ACC112 (cell line): ENCODE measurements at regions not wholly inside any gene's neighbourhood (a gene's known extent, or its start where the extent isn't known, plus 50 kb on each side); places are given as distances from the start of the nearest gene placed in this dataset.

ENCODE experiments used
- H2AFZ ChIP-seq: fragments of 200-600 bp; sonication (generic); one replicate; pipeline ENCODE4 v1.6.0; 2017; ENCODE audit warnings: antibody characterized with exemption, low read length; ENCODE audit not compliant: unreplicated experiment
- H3K27ac ChIP-seq: fragments of 200-600 bp; sonication (generic); 2 replicates; pipeline ENCODE4 v1.5.1; 2014; ENCODE audit warnings: low read depth, mild to moderate bottlenecking, antibody characterized with exemption, low read length, moderate library complexity
- H3K27me3 ChIP-seq: fragments of 200-600 bp; sonication (generic); 2 replicates; pipeline ENCODE4 v1.6.1; 2014; ENCODE audit warnings: mild to moderate bottlenecking, antibody characterized with exemption, low read length, moderate library complexity, mixed read lengths; ENCODE audit not compliant: insufficient read depth
- H3K36me3 ChIP-seq: fragments of 200-600 bp; sonication (generic); 2 replicates; pipeline ENCODE4 v1.6.1; 2016; ENCODE audit warnings: mild to moderate bottlenecking, antibody characterized with exemption, low read length, moderate library complexity, mixed read lengths; ENCODE audit not compliant: insufficient read depth
- H3K4me1 ChIP-seq: fragments of 200-600 bp; sonication (generic); one replicate; pipeline ENCODE4 v1.6.1; 2016; ENCODE audit warnings: low read length, mixed read lengths; ENCODE audit not compliant: insufficient read depth, unreplicated experiment, control insufficient read depth
- H3K4me3 ChIP-seq: fragments of 200-600 bp; sonication (generic); 2 replicates; pipeline ENCODE4 v1.5.1; 2014; ENCODE audit warnings: mild to moderate bottlenecking, low read depth, low read length
- H3K79me2 ChIP-seq: fragments of 200-600 bp; sonication (generic); one replicate; pipeline ENCODE4 v1.6.0; 2016; ENCODE audit warnings: low read length; ENCODE audit not compliant: control insufficient read depth, unreplicated experiment, insufficient read depth

- Histone ChIP-seq H3K27ac (no peak overlapping the region), H3K36me3 (no peaks in the 10 kb centered on the region), H2AFZ (no peak overlapping the region)
These were observed 285.6 kb downstream of the GADD45G start for GRCh38 chr9:89890326-89890980.

GRCh38 chr9:89891221-89891590 is 286.4 kb downstream of the GADD45G start:
- Histone ChIP-seq H2AFZ (no peak overlapping the region), H3K36me3 (no peaks in the 10 kb centered on the region), H3K4me3 (no peak overlapping the region), H3K27me3 (no peaks in the 10 kb centered on the region), H3K27ac (no peak overlapping the region), H3K79me2 (no peaks in the 10 kb centered on the region), H3K4me1 (no peaks in the 10 kb centered on the region)

More at GRCh38 chr9:89890326-89890980, 285.6 kb downstream of the GADD45G start:
- H3K27me3 ChIP-seq: no peaks in the 10 kb centered on the region
- no peak overlapping the region for H3K4me3 ChIP-seq
- H3K4me1 ChIP-seq: no peaks in the 10 kb centered on the region
- H3K79me2 ChIP-seq: no peaks in the 10 kb centered on the region

DNA sequence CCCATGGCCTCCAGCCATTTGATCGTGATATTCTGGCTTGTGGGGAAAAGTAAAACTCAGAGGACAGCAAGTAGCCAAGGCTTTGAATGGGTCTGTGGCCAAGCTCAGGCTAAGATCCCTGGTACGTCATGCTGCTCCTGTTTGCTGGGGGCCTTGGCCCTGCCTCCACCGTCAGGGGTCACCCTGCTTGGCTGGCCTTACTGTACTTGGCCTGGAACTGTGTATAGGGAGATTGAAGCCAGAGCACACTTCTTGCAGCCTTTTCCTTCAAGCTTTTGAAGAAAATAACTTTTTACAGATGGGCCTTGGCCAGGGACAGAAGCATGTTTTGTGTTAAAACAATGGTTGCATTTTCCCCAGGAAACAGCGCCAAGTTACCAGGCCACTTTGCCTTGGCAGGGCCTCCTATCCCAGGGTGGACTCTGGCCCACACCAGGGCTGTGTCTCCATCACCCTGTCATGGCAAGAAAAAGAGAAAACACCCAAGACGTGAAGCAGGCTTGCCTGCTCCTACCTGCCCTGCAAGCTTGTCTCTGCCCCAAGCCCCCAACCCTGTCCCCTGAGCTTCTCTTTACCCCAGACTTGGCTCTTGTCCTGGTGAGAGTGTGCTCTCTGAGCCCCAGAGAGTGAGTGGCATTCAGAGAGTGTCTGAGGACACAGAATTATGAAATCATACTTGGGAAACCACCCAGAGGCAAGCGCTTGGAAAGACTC is 286.9 kb downstream of the GADD45G start:
- Histone ChIP-seq H3K79me2 (no peaks in the 10 kb centered on the region), H2AFZ (no peak overlapping the region), H3K27me3 (no peaks in the 10 kb centered on the region), H3K4me3 (no peak overlapping the region), H3K27ac (no peak overlapping the region), H3K4me1 (no peaks in the 10 kb centered on the region), H3K36me3 (no peaks in the 10 kb centered on the region)

GRCh38 chr9:89892920-89893319 is 288.1 kb downstream of the GADD45G start:
- Histone ChIP-seq H3K27ac (no peak overlapping the region), H3K36me3 (no peaks in the 10 kb centered on the region), H2AFZ (no peak overlapping the region), H3K79me2 (no peaks in the 10 kb centered on the region), H3K4me1 (no peaks in the 10 kb centered on the region), H3K27me3 (no peaks in the 10 kb centered on the region), H3K4me3 (no peak overlapping the region)

DNA sequence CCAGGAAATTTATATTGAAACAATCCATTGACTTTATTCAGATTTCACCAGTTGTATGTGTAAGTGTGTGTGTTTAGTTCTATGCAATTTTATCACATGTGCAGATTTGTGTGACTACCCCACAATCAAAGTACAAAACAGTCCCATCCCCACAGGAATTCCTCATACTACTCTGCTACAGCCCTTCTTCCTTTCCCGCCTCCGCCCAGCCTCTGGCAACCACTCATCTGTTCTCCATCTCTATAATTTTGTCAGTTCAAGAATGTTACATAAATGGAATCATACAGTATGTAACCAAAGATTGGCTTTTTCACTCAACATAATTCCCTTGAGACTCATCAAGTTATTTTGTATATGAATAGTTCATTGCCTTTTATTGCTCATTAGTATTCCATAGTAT is 289.1 kb downstream of the GADD45G start:
- H3K27me3 ChIP-seq: no peaks in the 10 kb centered on the region
- no peak overlapping the region for H2AFZ ChIP-seq
- no peak overlapping the region for H3K27ac ChIP-seq

DNA sequence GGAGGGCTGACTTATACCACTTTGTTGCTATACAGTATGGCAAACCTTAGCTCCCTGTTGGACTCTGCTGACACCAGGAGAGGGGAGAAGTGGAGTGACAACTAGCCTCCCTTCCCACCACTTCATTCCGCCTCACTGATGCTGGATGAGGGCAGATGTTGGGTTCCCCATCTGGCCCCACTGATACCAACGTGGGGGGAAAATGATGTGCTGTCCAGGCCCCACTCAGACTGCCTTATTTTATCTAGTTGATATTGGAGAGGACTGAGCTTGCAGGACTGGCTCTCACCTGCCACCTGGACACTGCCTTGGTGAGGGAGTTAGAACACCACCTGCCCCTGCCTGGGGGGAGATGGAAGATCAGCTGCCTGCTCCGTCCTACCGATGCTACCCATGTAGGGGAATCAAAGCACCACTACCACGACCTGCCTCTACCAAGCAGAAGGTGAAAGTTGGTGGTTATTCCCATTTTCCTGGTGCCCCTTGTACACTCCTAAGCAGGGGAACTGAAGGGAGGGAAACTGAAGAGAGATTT is 292.1 kb downstream of the GADD45G start:
- Histone ChIP-seq H3K27me3 (no peaks in the 10 kb centered on the region), H3K4me3 (no peak overlapping the region), H3K36me3 (no peaks in the 10 kb centered on the region), H3K79me2 (no peaks in the 10 kb centered on the region), H3K4me1 (no peaks in the 10 kb centered on the region), H2AFZ (no peak overlapping the region), H3K27ac (no peak overlapping the region)

More for the DNA sequence above, 289.1 kb downstream of the GADD45G start:
- Histone ChIP-seq H3K4me3 (no peak overlapping the region), H3K36me3 (no peaks in the 10 kb centered on the region), H3K4me1 (no peaks in the 10 kb centered on the region), H3K79me2 (no peaks in the 10 kb centered on the region)

GRCh38 chr9:89899573-89899972 is 294.8 kb downstream of the GADD45G start:
- H3K36me3 ChIP-seq: no peaks in the 10 kb centered on the region
- no peaks in the 10 kb centered on the region for H3K79me2 ChIP-seq
- no peak overlapping the region for H3K27ac ChIP-seq
- H3K27me3 ChIP-seq: no peaks in the 10 kb centered on the region
- H3K4me1 ChIP-seq: no peaks in the 10 kb centered on the region
- no peak overlapping the region for H2AFZ ChIP-seq
- no peak overlapping the region for H3K4me3 ChIP-seq

- no peaks in the 10 kb centered on the region for H3K27me3 ChIP-seq
- no peaks in the 10 kb centered on the region for H3K79me2 ChIP-seq
- H3K4me1 ChIP-seq: no peaks in the 10 kb centered on the region
- no peak overlapping the region for H2AFZ ChIP-seq
- H3K36me3 ChIP-seq: no peaks in the 10 kb centered on the region
- H3K27ac ChIP-seq: no peak overlapping the region
- no peak overlapping the region for H3K4me3 ChIP-seq
These were observed 297.1 kb downstream of the GADD45G start for GRCh38 chr9:89901920-89902319.

GRCh38 chr9:89902450-89903140 is 297.8 kb downstream of the GADD45G start:
- H3K4me1 ChIP-seq: no peaks in the 10 kb centered on the region
- H3K27me3 ChIP-seq: no peaks in the 10 kb centered on the region
- no peak overlapping the region for H2AFZ ChIP-seq
- no peak overlapping the region for H3K4me3 ChIP-seq
- no peak overlapping the region for H3K27ac ChIP-seq
- no peaks in the 10 kb centered on the region for H3K79me2 ChIP-seq
- no peaks in the 10 kb centered on the region for H3K36me3 ChIP-seq

- no peaks in the 10 kb centered on the region for H3K79me2 ChIP-seq
- H3K4me1 ChIP-seq: no peaks in the 10 kb centered on the region
- no peaks in the 10 kb centered on the region for H3K27me3 ChIP-seq
- no peak overlapping the region for H2AFZ ChIP-seq
- no peak overlapping the region for H3K27ac ChIP-seq
- no peak overlapping the region for H3K4me3 ChIP-seq
- H3K36me3 ChIP-seq: no peaks in the 10 kb centered on the region
These were observed 298.3 kb downstream of the GADD45G start for GRCh38 chr9:89903141-89903475.
